H9 (cell line): ENCODE measurements at regions not wholly inside any gene's neighbourhood (a gene's known extent, or its start where the extent isn't known, plus 50 kb on each side); places are given as distances from the start of the nearest gene placed in this dataset.

Source experiments
- DNase-seq: peaks from one replicate; pipeline ENCODE4 v3.0.0-alpha.2; 2017
- H2AFZ ChIP-seq: one replicate; pipeline ENCODE4 v1.6.1; 2013; ENCODE audit warnings: mild to moderate bottlenecking, low read length, control low read depth, moderate library complexity
- H2AK5ac ChIP-seq: 2 replicates; pipeline ENCODE4 v1.6.1; 2013; ENCODE audit warnings: low read length, control low read depth, mixed read lengths; ENCODE audit not compliant: insufficient read length
- H2BK120ac ChIP-seq: one replicate; pipeline ENCODE4 v1.6.1; 2013; ENCODE audit warnings: low read depth, mild to moderate bottlenecking, low read length, control low read depth, inconsistent platforms; ENCODE audit not compliant: poor library complexity, severe bottlenecking
- H2BK12ac ChIP-seq: 2 replicates; pipeline ENCODE4 v1.6.1; 2013; ENCODE audit warnings: low read length, control low read depth, mixed read lengths, low read depth; ENCODE audit not compliant: insufficient read length
- H2BK15ac ChIP-seq: 2 replicates; pipeline ENCODE4 v1.6.1; 2013; ENCODE audit warnings: low read depth, low read length, control low read depth
- H2BK20ac ChIP-seq: one replicate; pipeline ENCODE4 v1.6.1; 2013; ENCODE audit warnings: low read depth, mild to moderate bottlenecking, low read length, control low read depth, inconsistent platforms; ENCODE audit not compliant: poor library complexity, severe bottlenecking
- H2BK5ac ChIP-seq: 2 replicates; pipeline ENCODE4 v1.6.1; 2013; ENCODE audit warnings: low read length, control low read depth, mixed read lengths; ENCODE audit not compliant: insufficient read length
- H3K14ac ChIP-seq: 2 replicates; pipeline ENCODE4 v1.6.1; 2013; ENCODE audit warnings: low read length, control low read depth; ENCODE audit not compliant: insufficient read depth
- H3K18ac ChIP-seq: 2 replicates; pipeline ENCODE4 v1.6.1; 2013; ENCODE audit warnings: low read depth, mild to moderate bottlenecking, mixed read lengths, low read length, control low read depth; ENCODE audit not compliant: insufficient read length
- H3K23ac ChIP-seq: 2 replicates; pipeline ENCODE4 v1.6.1; 2013; ENCODE audit warnings: low read length, control low read depth, mixed read lengths, low read depth; ENCODE audit not compliant: insufficient read length
- H3K23me2 ChIP-seq: 2 replicates; pipeline ENCODE4 v1.6.1; 2013; ENCODE audit warnings: low read depth, mild to moderate bottlenecking, mixed read lengths, low read length, control low read depth; ENCODE audit not compliant: insufficient read length, poor library complexity, severe bottlenecking
- H3K27ac ChIP-seq: 2 replicates; pipeline ENCODE4 v1.5.1; 2013; ENCODE audit warnings: low read length, control low read depth, mixed read lengths, low read depth; ENCODE audit not compliant: insufficient read length
- H3K27me3 ChIP-seq: 2 replicates; pipeline ENCODE4 v1.6.1; 2013; ENCODE audit warnings: low read length, control low read depth, inconsistent platforms; ENCODE audit not compliant: insufficient read depth
- H3K4ac ChIP-seq: 2 replicates; pipeline ENCODE4 v1.6.1; 2013; ENCODE audit warnings: low read depth, mild to moderate bottlenecking, control low read depth, inconsistent platforms, low read length, moderate library complexity
- H3K4me1 ChIP-seq: 2 replicates; pipeline ENCODE4 v1.6.1; 2013; ENCODE audit warnings: low read length, control low read depth, inconsistent platforms; ENCODE audit not compliant: insufficient read depth
- H3K4me2 ChIP-seq: 2 replicates; pipeline ENCODE4 v1.6.1; 2013; ENCODE audit warnings: low read length, control low read depth, mixed read lengths; ENCODE audit not compliant: insufficient read length, insufficient read depth
- H3K56ac ChIP-seq: 2 replicates; pipeline ENCODE4 v1.6.1; 2013; ENCODE audit warnings: low read depth, mild to moderate bottlenecking, mixed read lengths, low read length, control low read depth; ENCODE audit not compliant: insufficient read length
- H3K79me1 ChIP-seq: 2 replicates; pipeline ENCODE4 v1.6.1; 2013; ENCODE audit warnings: low read depth, mild to moderate bottlenecking, moderate library complexity, low read length, control low read depth, inconsistent platforms; ENCODE audit not compliant: insufficient read depth, poor library complexity, severe bottlenecking
- H3K79me2 ChIP-seq: 2 replicates; pipeline ENCODE4 v1.6.1; 2013; ENCODE audit warnings: low read length, control low read depth, inconsistent platforms; ENCODE audit not compliant: insufficient read depth
- H3K9ac ChIP-seq: 2 replicates; pipeline ENCODE4 v1.6.1; 2013; ENCODE audit warnings: low read length, control low read depth, mixed read lengths; ENCODE audit not compliant: insufficient read length; ENCODE audit errors: extremely low read depth
- H3K9me3 ChIP-seq: one replicate; pipeline ENCODE4 v1.6.1; 2013; ENCODE audit warnings: low read depth, low read length, inconsistent platforms; ENCODE audit not compliant: control insufficient read depth
- H3T11ph ChIP-seq: one replicate; pipeline ENCODE4 v1.6.1; 2013; ENCODE audit warnings: mild to moderate bottlenecking, low read length, control low read depth, inconsistent platforms
- H4K20me1 ChIP-seq: one replicate; pipeline ENCODE4 v1.6.1; 2013; ENCODE audit not compliant: control insufficient read depth, insufficient read length, insufficient read depth
- H4K5ac ChIP-seq: 2 replicates; pipeline ENCODE4 v1.6.1; 2013; ENCODE audit warnings: low read depth, mild to moderate bottlenecking, mixed read lengths, low read length, control low read depth; ENCODE audit not compliant: insufficient read length
- H4K8ac ChIP-seq: replicated peaks from 2 replicates; pipeline ENCODE4 v1.6.1; 2013; ENCODE audit warnings: low read length, control low read depth, mixed read lengths, low read depth; ENCODE audit not compliant: insufficient read length
- H4K91ac ChIP-seq: 2 replicates; pipeline ENCODE4 v1.6.1; 2013; ENCODE audit warnings: low read depth, mild to moderate bottlenecking, moderate library complexity, mixed read lengths, low read length, control low read depth; ENCODE audit not compliant: insufficient read length
- H3K27ac Mint-ChIP-seq, 3 experiments: 2 replicates in 2 of 3; 3 replicates in 1 of 3; pipeline ENCODE4 v1.8.0; 2020 to 2021; ENCODE audit warnings: mixed read lengths in 3 of 3, mild to moderate bottlenecking in 1 of 3, moderate library complexity in 1 of 3
- H3K27me3 Mint-ChIP-seq: 2 replicates; pipeline ENCODE4 v1.8.0; 2021; ENCODE audit warnings: low read depth, mild to moderate bottlenecking, moderate library complexity, mixed read lengths
- H3K36me3 Mint-ChIP-seq, 3 experiments: 2 replicates in 2 of 3; 3 replicates in 1 of 3; pipeline ENCODE4 v1.8.0; 2020 to 2021; ENCODE audit warnings: low read depth in 3 of 3, mixed read lengths in 3 of 3; ENCODE audit not compliant: insufficient read depth in 1 of 3
- H3K4me1 Mint-ChIP-seq, 2 experiments: 2 replicates each; pipeline ENCODE4 v1.8.0; 2020; ENCODE audit warnings: mixed read lengths in 2 of 2
- H3K4me3 Mint-ChIP-seq, 2 experiments: 2 replicates in 1 of 2; 3 replicates in 1 of 2; pipeline ENCODE4 v1.8.0; 2020 to 2021; ENCODE audit warnings: mild to moderate bottlenecking in 2 of 2, mixed read lengths in 2 of 2, moderate library complexity in 1 of 2
- H3K9me3 Mint-ChIP-seq, 2 experiments: 2 replicates in 1 of 2; 3 replicates in 1 of 2; pipeline ENCODE4 v1.8.0; 2020; ENCODE audit warnings: mild to moderate bottlenecking in 2 of 2, mixed read lengths in 2 of 2, moderate library complexity in 1 of 2
- WGBS: extraction: QIAGEN DNeasy Blood & Tissue Kit; methylation state at CpG from one replicate; pipeline ENCODE4 v1.1.7; 2013; ENCODE audit warnings: missing lambda C conversion rate, low lambda C conversion rate, mixed read lengths; ENCODE audit not compliant: insufficient read length; ENCODE audit errors: extremely low coverage; 5-methylcytosine and 5-hydroxymethylcytosine counted together
- TF ChIP-seq, protein P1 (sequence below): fragments of 200-600 bp; sonication (generic); conservative IDR thresholded peaks from 3 replicates; pipeline ENCODE4 v1.8.0; 2021; ENCODE audit warnings: antibody characterized with exemption, mild to moderate bottlenecking

- H3K56ac ChIP-seq = no peak overlapping the region
- no peaks in the 10 kb centered on the region for H3K27me3 Mint-ChIP-seq
- no peaks in the 10 kb centered on the region for H3K27me3 ChIP-seq
- H4K8ac ChIP-seq = no peak overlapping the region
- no peaks in the 10 kb centered on the region for H3K36me3 Mint-ChIP-seq
- TF ChIP-seq, protein P1, sequence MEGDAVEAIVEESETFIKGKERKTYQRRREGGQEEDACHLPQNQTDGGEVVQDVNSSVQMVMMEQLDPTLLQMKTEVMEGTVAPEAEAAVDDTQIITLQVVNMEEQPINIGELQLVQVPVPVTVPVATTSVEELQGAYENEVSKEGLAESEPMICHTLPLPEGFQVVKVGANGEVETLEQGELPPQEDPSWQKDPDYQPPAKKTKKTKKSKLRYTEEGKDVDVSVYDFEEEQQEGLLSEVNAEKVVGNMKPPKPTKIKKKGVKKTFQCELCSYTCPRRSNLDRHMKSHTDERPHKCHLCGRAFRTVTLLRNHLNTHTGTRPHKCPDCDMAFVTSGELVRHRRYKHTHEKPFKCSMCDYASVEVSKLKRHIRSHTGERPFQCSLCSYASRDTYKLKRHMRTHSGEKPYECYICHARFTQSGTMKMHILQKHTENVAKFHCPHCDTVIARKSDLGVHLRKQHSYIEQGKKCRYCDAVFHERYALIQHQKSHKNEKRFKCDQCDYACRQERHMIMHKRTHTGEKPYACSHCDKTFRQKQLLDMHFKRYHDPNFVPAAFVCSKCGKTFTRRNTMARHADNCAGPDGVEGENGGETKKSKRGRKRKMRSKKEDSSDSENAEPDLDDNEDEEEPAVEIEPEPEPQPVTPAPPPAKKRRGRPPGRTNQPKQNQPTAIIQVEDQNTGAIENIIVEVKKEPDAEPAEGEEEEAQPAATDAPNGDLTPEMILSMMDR = no peak
- no peaks in the 10 kb centered on the region for H3K4me1 ChIP-seq
- H4K91ac ChIP-seq = no peak overlapping the region
- H4K20me1 ChIP-seq = no peaks in the 10 kb centered on the region
- H3K14ac ChIP-seq = no peak overlapping the region
- H3K23me2 ChIP-seq = no peaks in the 10 kb centered on the region
- no peak overlapping the region for H3K27ac Mint-ChIP-seq
- no peak overlapping the region for H3K18ac ChIP-seq
- H3K79me1 ChIP-seq = no peaks in the 10 kb centered on the region
- H3T11ph ChIP-seq = no peak overlapping the region
- no peak overlapping the region for H3K4ac ChIP-seq
- H2BK12ac ChIP-seq = no peak overlapping the region
- H3K23ac ChIP-seq = no peak overlapping the region
- H3K4me3 Mint-ChIP-seq = no peak overlapping the region
- no peak overlapping the region for H3K4me2 ChIP-seq
- H3K79me2 ChIP-seq = no peaks in the 10 kb centered on the region
- WGBS = no CpG with 5 or more reads among the region's 10 CpGs
- H2BK20ac ChIP-seq = no peak overlapping the region
- no peak overlapping the region for H2BK15ac ChIP-seq
- H2AFZ ChIP-seq = no peak overlapping the region
- H3K9me3 ChIP-seq = no peaks in the 10 kb centered on the region
- no peak overlapping the region for H3K9ac ChIP-seq
- H2BK120ac ChIP-seq = no peak overlapping the region
- H3K27ac ChIP-seq = no peak overlapping the region
- no peak overlapping the region for H2BK5ac ChIP-seq
- no peak overlapping the region for H2AK5ac ChIP-seq
- H3K4me1 Mint-ChIP-seq = no peaks in the 10 kb centered on the region
- no peaks in the 10 kb centered on the region for H3K9me3 Mint-ChIP-seq
- DNase-seq = no peak
- no peak overlapping the region for H4K5ac ChIP-seq
These were observed 602.0 kb upstream of the KCNMB2 start for GRCh38 chr3:177934001-177934891.
